ENCODE measurements at regions not wholly inside any gene's neighbourhood (a gene's known extent, or its start where the extent isn't known, plus 50 kb on each side); places are given as distances from the start of the nearest gene placed in this dataset.

- TF ChIP-seq CTCF (IDR thresholded peaks at IDR 0.05; ENCODE audit: borderline replicate concordance, control extremely low read depth, extremely low read depth, insufficient read depth, missing control alignments), result no peak
- in situ Hi-C loops (cut with MboI; ENCODE audit: low sequenced_read_pairs, unreplicated experiment), result no loop called here
- DNase-seq (ENCODE audit: low spot score), result no peak
Observed at GRCh38 chr7:155979994-155980393, 167.7 kb upstream of the SHH start.

GRCh38 chr7:155979566-155979965 lies 167.3 kb upstream of the SHH start:
- no peak for TF ChIP-seq CTCF (IDR thresholded peaks at IDR 0.05; ENCODE audit: borderline replicate concordance, control extremely low read depth, extremely low read depth, insufficient read depth, missing control alignments)
- in situ Hi-C loops (cut with MboI; ENCODE audit: low sequenced_read_pairs, unreplicated experiment), result no loop called here

GRCh38 chr7:155975490-155975889 lies 163.2 kb upstream of the SHH start:
- in situ Hi-C loops (cut with MboI; ENCODE audit: low sequenced_read_pairs, unreplicated experiment), result no loop called here
- TF ChIP-seq CTCF (IDR thresholded peaks at IDR 0.05; ENCODE audit: borderline replicate concordance, control extremely low read depth, extremely low read depth, insufficient read depth, missing control alignments), result no peak
- DNase-seq (ENCODE audit: low spot score), result no peak

More at GRCh38 chr7:155979566-155979965, 167.3 kb upstream of the SHH start:
- no peak for DNase-seq (ENCODE audit: low spot score)

GRCh38 chr7:155974186-155974897 lies 162.1 kb upstream of the SHH start:
- TF ChIP-seq CTCF (IDR thresholded peaks at IDR 0.05; ENCODE audit: borderline replicate concordance, control extremely low read depth, extremely low read depth, insufficient read depth, missing control alignments), result no peak
- DNase-seq (ENCODE audit: low spot score), result no peak
- in situ Hi-C loops (cut with MboI; ENCODE audit: low sequenced_read_pairs, unreplicated experiment), result no loop called here

GRCh38 chr7:155973451-155973997 lies 161.3 kb upstream of the SHH start:
- no peak for TF ChIP-seq CTCF (IDR thresholded peaks at IDR 0.05; ENCODE audit: borderline replicate concordance, control extremely low read depth, extremely low read depth, insufficient read depth, missing control alignments)
- in situ Hi-C loops (cut with MboI; ENCODE audit: low sequenced_read_pairs, unreplicated experiment), result no loop called here

GRCh38 chr7:155972651-155973390 lies 160.6 kb upstream of the SHH start:
- in situ Hi-C loops (cut with MboI; ENCODE audit: low sequenced_read_pairs, unreplicated experiment), result no loop called here
- TF ChIP-seq CTCF (IDR thresholded peaks at IDR 0.05; ENCODE audit: borderline replicate concordance, control extremely low read depth, extremely low read depth, insufficient read depth, missing control alignments), result no peak
- no peak for DNase-seq (ENCODE audit: low spot score)

More at GRCh38 chr7:155973451-155973997, 161.3 kb upstream of the SHH start:
- no peak for DNase-seq (ENCODE audit: low spot score)
